RWPE2 (cell line): ENCODE measurements at regions not wholly inside any gene's neighbourhood (a gene's known extent, or its start where the extent isn't known, plus 50 kb on each side); places are given as distances from the start of the nearest gene placed in this dataset.

Experiments used
- ATAC-seq: fragments of 200-7000 bp; cut with Tn5 transposase; 3 replicates; pipeline ENCODE4 v1.9.1; 2021; ENCODE audit warnings: low read depth
- DNase-seq: peaks from one replicate; pipeline ENCODE4 v3.0.0-alpha.2; 2020; ENCODE audit warnings: low spot score
- H3K27ac ChIP-seq: fragments of 450-650 bp; 2 replicates; pipeline ENCODE4 v1.5.1; 2017; ENCODE audit warnings: mild to moderate bottlenecking; ENCODE audit not compliant: poor library complexity, severe bottlenecking
- H3K27me3 ChIP-seq: fragments of 250-450 bp; sonication (Bioruptor Pico); 2 replicates; pipeline ENCODE4 v1.5.1; 2021; ENCODE audit warnings: mild to moderate bottlenecking, moderate library complexity; ENCODE audit not compliant: insufficient read depth, poor library complexity, severe bottlenecking
- H3K36me3 ChIP-seq: fragments of 250-450 bp; sonication (Bioruptor Pico); 2 replicates; pipeline ENCODE4 v1.5.1; 2020; ENCODE audit warnings: low read depth, mild to moderate bottlenecking, moderate library complexity
- H3K4me1 ChIP-seq: fragments of 250-450 bp; sonication (Bioruptor Pico); 2 replicates; pipeline ENCODE4 v1.5.1; 2021; ENCODE audit warnings: mild to moderate bottlenecking, moderate library complexity; ENCODE audit not compliant: insufficient read depth, poor library complexity, severe bottlenecking
- H3K4me3 ChIP-seq: fragments of 250-450 bp; sonication (Bioruptor Pico); 2 replicates; pipeline ENCODE4 v1.5.1; 2021; ENCODE audit warnings: mild to moderate bottlenecking, moderate library complexity; ENCODE audit not compliant: severe bottlenecking
- H3K9me3 ChIP-seq: fragments of 250-450 bp; sonication (Bioruptor Pico); 2 replicates; pipeline ENCODE4 v1.5.1; 2021; ENCODE audit warnings: mild to moderate bottlenecking, moderate library complexity; ENCODE audit not compliant: severe bottlenecking
- CTCF ChIP-seq: fragments of 450-650 bp; IDR thresholded peaks from one replicate; pipeline ENCODE4 v1.5.1; 2017; ENCODE audit warnings: mild to moderate bottlenecking, moderate library complexity; ENCODE audit not compliant: poor library complexity, severe bottlenecking

- no peak for TF ChIP-seq CTCF
Observed at GRCh38 chr3:75176937-75177336, 487.2 kb upstream of the FRG2C start.

GRCh38 chr3:75180235-75180944 lies 483.7 kb upstream of the FRG2C start:
- no peak overlapping the region for H3K27ac ChIP-seq
- no peaks in the 10 kb centered on the region for H3K27me3 ChIP-seq
- no peak for ATAC-seq
- no peak for TF ChIP-seq CTCF
- no peak overlapping the region for H3K4me3 ChIP-seq
- no peaks in the 10 kb centered on the region for H3K4me1 ChIP-seq
- DNase-seq = no peak
- H3K9me3 ChIP-seq = no peaks in the 10 kb centered on the region
- no peaks in the 10 kb centered on the region for H3K36me3 ChIP-seq

More at GRCh38 chr3:75176937-75177336, 487.2 kb upstream of the FRG2C start:
- Histone ChIP-seq H3K36me3 (no peaks in the 10 kb centered on the region), H3K4me1 (no peaks in the 10 kb centered on the region), H3K4me3 (no peak overlapping the region), H3K9me3 (no peaks in the 10 kb centered on the region), H3K27me3 (no peaks in the 10 kb centered on the region), H3K27ac (no peak overlapping the region)
- ATAC-seq (no peak), DNase-seq (no peak)

- no peak for ATAC-seq
- Histone ChIP-seq H3K36me3 (no peaks in the 10 kb centered on the region), H3K4me3 (no peak overlapping the region), H3K27ac (no peak overlapping the region), H3K9me3 (no peaks in the 10 kb centered on the region), H3K4me1 (no peaks in the 10 kb centered on the region), H3K27me3 (no peaks in the 10 kb centered on the region)
- no peak for TF ChIP-seq CTCF
- DNase-seq = no peak
Observed at GRCh38 chr3:75180945-75181298, 483.2 kb upstream of the FRG2C start.

GRCh38 chr3:75188962-75189361 lies 475.2 kb upstream of the FRG2C start:
- no peak overlapping the region for H3K27ac ChIP-seq

More at GRCh38 chr3:75188962-75189361, 475.2 kb upstream of the FRG2C start:
- Histone ChIP-seq H3K4me3 (no peak overlapping the region), H3K9me3 (no peaks in the 10 kb centered on the region), H3K4me1 (no peaks in the 10 kb centered on the region), H3K36me3 (no peaks in the 10 kb centered on the region), H3K27me3 (no peaks in the 10 kb centered on the region)
- no peak for TF ChIP-seq CTCF
- no peak for DNase-seq
- ATAC-seq = no peak
